GM21515 (cell line): ENCODE measurements at regions not wholly inside any gene's neighbourhood (a gene's known extent, or its start where the extent isn't known, plus 50 kb on each side); places are given as distances from the start of the nearest gene placed in this dataset.
"Not testable (repeated sequence)": the region's sequence is repeated elsewhere in the genome, so short reads cannot be mapped to it uniquely, and the experiment has no call there.

Source experiments
- ATAC-seq: cut with Tn5 transposase; IDR thresholded peaks from one replicate; pipeline ENCODE4 v1.9.1; 2021; ENCODE audit not compliant: unreplicated experiment

DNA sequence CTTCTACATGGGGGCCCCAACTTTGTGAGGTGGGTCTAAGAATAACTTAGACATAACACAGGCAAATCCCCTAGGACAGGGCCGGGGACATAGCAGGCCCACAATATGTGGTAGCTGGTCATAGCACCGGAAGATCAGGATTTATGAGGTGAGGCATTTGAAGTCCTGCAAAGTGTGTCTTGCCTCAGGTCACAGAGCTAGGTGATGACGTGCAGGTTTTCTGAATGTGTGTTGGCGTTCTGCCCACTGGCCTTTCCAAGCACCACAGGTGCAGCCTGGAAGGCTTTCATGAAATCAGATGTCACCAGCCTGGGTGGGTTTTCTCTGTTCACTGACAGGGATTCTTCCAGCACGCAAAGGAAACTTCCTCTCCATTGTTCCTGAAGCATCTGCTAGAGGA is 119.1 kb downstream of the LRATD1 start:
- ATAC-seq, result no peak

DNA sequence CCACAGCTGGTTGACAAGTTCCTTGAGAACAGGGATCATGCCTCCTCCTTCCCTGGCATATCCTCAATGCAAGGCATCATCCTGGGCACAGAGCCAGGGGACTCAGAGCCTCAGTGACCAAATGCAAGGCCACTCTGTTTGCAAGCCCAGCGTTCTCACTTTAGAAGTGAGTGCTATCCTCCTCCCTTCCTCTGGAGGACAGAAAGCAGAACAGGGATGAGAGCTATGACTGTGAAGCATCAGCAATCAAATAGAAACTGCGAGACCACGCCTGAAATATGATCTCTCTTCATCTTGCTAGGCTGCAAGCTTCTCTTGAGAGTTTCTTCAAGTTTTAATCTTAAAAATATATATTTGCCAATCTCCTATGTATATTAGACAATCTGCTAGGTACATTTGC is 119.8 kb downstream of the LRATD1 start:
- ATAC-seq, result no peak

DNA sequence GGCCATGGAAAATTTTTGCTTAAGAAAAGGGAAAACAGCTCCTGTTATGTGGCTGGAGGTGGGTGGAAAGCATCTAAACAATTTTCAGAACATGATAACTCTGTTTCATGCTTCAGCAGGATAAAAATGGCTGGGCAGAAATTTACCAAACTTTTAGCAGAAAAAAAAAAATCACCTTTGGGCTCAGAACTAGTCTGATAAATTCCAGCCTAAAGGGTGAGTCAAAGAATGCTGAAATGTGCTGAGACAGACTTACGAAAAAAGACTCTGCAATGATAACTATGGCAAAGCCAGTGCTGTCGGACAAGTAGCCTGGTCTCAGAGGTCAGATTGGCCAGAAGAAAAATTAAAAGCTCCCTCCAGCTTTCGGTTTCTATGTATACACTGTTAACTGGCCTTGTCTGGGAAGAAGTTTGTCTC is 123.6 kb downstream of the LRATD1 start:
- ATAC-seq, result no peak

DNA sequence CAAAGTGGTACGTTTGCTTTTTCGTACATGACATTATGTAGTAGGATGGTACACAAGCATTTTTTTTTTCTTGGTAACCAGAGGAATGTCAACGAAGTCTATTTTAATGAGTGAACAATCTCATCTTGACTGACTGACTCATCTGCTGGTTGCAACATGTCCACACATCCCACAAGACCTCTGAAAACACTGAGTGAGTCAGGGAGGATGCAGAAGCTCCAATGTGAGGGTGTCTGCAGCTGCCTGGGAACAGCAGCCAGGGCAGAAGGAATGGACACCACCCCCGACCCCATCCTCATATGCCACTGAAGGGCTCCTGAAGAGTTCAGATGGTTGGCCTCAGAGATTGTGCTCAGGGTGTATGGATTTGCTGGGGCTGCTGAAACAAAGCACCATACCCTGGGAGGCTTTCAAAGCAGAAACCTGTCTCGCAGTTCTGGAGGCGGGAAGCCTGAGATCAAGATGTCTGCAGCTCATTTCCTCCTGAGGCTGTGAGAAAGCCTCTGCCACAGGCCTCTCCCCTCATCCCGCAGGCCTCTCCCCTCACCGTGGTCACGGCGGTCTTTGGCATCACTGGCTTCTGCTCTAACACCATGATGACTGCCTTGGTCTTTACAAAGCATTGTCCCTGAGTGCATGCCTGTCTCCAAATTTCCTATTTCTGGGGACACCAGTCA is 124.6 kb downstream of the LRATD1 start:
- no peak for ATAC-seq

DNA sequence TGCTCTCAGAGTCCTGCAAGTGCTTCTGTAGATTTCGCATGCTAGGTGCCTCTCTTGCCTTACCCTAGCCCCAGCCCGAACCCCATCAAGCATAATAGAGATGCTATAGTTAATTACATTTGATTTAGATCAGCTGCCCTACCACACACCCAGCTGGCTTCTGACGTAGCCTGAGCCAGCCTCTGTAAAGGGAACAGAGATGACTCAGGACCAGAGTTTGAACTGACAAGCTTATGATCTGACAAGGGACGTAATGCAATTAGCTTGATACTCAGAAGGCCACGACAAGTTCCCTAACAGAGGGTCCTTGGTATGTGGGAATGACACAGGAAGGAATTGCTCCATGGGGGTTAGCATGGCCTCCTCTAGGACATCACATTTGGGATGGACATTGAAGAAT is 126.6 kb downstream of the LRATD1 start:
- ATAC-seq, result no peak

DNA sequence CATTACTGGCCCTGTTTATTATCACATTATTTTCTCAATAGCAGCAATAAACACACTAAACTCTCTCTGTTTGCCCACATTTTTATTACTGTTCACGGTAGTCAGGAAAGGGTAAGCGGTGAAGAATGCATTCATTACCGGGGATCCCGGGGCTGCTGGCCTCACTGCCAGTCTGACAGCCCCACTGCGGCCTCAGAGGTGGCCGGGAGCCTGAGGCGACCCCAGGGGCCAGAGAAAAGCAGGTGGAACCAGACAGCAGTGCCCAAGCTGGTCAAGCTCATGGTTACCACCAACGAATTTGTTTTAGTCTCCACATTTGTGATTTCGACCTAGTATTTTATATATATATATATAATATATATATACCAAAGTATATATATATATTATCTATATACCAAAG is 127.7 kb downstream of the LRATD1 start:
- ATAC-seq, result no peak

DNA sequence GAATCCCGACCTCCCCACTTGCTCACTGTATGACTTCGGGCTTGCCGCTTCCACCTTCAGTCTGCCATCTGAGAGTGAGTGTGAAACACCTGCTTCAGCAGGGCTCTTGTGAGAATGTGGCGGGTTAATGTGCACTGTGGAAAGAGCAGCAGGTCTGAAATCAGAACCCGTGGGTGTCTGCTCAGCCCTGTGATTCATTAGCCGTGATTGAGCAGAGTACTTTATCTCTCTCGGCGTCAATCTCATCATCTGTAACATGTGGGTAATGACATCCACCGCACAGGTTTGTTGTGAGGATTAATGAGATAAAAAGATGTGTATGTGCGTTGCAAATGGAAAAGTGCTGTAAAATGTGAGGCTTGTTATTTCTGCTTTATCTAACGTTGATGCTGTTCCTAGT is 128.6 kb downstream of the LRATD1 start:
- no peak for ATAC-seq

DNA sequence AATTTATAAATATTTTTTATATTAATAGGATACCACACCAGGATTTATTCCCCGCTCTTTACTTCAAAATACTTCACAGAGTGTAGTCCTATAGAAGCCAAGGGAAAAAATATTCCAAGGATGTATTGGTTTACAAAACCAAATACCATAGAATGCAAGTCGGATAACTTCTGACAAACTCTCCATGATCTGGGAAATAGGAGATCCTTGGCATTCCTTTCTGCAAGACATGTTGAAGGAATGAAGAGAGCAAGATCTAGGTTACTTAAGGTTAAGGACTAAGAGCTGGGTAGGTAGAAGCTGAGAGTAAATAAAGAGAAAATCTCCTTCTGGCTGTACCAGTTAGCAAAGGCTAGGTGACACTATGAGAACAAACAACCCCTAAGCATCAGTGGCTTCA is 141.2 kb downstream of the LRATD1 start:
- no peak for ATAC-seq

DNA sequence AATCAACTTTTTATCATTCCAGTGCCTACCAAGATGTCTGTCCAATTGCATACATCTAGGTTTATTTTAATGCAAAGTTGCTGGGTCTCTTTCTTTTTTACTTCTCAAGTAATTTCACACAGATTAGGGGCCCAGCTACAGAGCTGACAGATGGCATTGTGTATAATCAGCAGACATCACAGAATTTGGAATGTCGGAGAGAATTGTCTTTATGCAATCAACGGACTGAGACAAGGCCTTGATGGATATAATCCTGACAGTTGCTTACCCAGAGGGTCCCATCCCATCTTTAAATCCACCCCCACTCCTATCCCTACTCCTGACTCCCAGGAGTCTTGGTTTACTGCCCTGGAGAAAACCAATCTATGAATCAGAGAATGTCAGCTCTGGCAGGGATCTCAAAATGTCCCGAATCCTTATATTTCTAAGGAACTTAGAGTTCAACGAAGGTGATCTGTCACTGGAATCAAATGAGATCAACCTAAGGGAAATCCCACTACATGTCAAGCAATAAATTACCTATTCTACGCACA is 142.0 kb downstream of the LRATD1 start:
- ATAC-seq, result no peak

DNA sequence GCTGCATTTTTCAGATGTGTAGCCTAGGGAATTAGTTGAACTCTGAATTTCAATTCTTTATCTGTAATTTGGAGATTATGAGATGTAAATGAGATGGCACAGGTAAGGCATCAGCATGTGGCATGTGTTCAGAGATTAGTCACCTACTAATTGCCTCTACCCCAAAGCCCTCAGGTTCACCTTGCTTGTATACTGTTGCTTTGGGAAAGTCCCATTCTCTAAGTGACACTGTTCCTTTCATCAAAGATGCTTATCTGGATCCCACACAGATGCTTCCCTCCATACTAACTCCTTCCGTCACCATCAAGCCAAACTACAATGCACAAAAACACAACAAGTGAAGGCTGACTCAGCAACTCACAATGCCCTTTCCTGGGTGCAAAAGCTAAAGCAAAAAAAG is 143.7 kb downstream of the LRATD1 start:
- ATAC-seq, result no peak

DNA sequence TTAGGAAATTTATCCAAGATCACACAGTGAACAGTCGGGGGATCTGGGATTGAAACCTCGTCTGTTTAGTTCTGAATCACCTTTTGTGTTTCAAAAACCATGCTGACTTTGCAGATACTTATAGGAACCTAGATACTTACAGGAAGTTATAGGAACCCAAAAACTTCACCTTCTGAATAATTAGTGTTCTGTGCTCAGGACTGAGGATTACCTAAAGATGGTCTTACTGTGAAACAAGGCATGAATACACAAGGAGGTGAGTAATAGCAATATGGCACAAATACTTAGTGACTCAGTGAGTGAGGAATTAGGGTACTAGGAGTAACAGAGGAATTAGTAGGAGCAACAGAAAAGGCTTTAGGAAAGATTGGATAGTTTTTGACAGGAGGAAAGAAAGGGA is 145.5 kb downstream of the LRATD1 start:
- ATAC-seq, result no peak

DNA sequence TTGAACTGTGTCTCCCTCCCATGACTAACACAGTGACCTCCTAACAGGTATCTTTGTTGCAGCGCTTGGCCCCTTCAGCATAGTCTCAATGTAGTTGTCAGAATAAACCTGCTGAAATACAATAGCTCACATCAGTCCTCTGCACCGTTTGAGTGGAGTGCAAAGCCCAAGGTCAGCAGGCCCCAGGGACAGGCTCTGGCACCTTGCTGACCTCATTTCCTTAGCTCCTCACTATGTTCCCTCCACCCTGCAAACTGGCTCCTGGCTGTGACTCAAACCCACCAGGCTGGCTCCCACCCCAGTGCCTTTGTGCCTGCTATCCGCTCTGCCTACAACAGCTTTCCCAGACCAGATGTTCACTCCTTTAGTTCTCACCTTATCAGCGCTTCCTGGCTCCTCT is 146.7 kb downstream of the LRATD1 start:
- no peak for ATAC-seq

DNA sequence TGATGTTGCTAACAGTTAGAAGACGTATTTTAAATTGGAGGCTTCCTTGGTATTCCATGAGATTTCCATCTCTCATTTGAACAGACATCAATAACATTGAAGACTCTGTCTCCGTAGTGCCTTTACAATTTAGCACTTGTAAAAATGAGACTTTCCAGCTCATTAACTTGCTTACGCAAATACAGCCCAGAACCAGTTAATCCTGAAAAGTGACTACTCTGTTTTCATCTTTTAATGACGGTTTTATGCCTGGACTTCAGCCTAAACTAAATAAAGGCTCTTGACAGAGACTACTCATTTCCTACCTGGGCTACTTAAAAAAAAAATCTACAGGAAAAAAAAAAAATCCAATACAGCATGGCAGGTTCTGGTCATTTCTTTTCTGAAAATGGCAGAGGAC is 148.6 kb downstream of the LRATD1 start:
- no peak for ATAC-seq

DNA sequence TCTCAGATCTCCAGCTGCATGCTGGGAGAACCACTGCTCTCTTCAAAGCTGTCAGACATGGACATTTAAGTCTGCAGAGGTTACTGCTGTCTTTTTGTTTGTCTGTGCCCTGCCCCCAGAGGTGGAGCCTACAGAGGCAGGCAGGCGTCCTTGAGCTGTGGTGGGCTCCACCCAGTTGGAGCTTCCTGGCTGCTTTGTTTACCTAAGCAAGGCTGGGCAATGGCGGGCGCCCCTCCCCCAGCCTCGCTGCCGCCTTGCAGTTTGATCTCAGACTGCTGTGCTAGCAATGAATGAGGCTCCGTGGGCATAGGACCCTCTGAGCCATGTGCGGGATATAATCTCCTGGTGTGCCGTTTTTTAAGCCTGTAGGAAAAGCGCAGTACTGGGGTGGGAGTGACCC is 156.3 kb downstream of the LRATD1 start:
- not testable (repeated sequence) for ATAC-seq

DNA sequence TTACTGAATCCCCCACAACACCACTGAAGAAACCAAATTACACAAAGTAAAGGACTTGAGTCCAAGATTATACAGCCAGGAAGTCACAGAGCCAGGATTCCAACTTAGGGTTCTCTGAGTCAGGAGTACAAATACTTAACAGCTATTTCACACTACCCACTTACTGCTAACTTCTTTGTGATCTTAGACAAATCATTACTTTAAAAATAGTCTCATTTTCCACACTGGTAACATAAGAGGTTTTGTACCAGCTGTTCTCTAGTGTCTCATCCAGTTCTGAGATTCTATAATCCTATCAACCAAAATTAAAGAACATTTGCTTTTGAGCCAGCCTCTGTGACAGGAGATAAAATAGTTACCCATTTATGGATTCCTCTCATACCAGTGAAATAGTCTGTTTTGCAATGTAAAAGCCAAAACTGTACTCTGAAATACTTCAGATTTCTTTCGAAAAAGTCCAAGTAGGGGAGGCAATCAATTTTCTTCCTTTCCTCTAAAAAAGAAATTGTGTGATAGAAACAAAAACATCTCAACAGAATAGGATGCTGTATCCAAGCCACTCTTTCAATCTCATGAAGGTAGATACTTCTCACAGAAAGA is 157.6 kb downstream of the LRATD1 start:
- ATAC-seq, result no peak

DNA sequence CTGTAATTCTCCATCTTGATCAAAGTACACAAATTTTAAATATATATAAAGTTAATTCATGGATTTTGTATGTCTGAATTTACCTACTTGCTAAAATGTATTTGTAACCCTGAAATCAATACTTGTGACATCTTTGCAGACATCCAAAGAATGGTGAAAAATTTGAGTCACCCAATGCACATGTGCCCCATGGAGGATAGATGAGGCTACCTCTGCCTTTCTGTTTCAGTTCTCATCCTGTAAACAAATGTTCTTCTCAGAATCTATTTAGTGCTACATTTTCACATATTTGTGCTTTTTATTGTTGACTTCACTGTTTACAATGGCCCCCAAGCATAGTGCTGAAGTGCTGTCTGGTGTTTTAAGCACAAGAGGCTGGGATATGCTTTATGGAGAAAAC is 171.5 kb downstream of the LRATD1 start:
- ATAC-seq, result no peak

DNA sequence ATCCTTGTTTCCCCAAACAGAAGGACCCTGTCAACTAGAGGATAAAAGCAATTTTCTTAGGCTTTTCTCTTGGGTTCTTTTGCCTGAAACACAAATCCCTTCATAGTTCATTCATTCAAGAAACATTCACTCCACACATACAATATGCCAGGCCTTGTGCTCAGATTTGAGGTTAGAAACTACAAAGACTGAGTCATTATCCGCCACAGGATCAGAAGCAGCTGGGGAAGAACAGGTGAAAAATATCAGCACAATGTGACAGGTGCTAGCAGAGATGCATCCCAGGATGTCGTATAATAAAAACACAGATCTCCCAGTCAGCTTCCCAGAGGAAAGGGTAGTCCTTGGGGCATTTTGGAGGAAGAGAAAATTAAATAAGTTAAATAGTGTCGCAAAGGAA is 172.4 kb downstream of the LRATD1 start:
- ATAC-seq, result no peak

DNA sequence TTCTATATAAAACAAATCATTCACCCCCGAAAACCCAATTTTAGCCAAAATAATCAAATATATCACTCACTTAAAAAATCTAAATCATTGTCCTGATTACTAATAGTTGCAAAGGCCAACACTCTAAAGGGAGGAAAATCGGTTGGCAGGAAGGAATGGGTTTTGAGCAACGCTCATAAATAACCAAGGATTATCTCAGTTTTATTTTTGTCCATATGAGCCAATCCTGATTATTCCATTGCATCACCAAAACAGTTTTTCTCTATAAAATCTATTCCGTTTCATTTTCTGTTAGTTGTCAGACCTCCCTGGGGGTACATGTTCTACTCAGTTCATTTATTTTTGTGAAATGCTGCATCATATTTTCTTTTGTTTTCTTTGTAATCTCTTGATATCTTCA is 174.1 kb downstream of the LRATD1 start:
- no peak for ATAC-seq

DNA sequence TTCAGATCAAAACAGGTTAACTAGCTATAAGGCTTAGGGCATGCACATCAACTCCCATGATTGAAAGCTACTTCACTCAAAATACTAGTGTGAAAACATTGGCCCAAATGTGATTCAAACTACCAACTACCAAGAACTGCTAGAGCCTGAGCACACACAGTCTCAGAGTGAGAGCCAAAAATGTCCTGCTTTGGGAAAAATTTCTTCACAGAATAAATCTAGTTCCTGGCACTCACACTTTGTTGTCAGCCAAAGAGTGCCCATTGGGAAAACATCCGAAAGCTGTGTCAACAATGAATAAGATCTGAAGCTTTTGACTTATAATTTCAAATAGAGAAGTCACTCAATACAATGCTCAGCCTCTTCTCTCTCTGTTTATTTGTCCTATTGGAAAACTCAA is 182.7 kb downstream of the LRATD1 start:
- no peak for ATAC-seq

DNA sequence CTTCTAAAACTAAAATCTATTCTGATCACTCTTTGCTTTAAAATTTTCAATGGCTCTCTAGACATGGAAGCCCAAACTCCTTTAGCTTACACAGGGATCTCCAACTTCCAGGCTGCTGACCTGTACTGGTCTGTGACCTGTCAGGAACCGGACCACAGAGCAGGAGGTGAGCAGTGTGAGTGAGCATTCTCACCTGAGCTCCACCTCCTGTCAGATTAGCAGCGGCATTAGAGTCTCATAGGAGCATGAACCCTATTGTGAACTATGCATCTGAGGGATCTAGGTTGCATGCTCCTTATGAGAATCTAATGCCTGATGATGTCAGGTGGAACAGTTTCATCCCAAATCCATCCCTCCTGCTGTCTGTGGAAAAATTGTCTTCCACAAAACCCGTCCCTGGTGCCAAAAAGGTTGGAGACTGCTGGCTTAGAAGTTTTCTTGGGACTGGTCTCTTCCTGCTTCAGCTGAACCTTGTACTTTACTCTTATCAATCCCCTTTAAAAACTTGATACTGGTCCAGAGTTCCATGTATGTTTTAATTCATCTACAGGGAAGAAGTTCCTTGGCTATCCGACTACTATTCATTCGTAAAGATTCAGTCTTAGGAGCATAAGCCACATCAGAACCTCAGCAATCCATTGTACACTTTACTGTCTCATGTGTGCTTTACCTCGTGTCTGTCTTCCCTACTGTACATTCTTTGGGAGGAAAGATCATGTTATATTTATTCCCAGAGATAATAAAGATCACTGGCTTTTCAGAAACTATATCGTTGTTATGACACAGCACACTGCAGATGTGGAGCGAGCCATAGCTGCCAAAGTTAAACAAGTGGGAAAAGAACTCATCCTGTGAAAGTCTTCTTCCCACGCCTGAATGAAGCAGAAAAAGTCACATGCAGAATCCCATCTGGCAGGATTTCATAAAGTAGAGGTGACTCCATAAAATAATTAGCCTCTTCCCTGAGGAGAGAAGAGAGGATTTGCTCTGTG is 183.8 kb downstream of the LRATD1 start:
- ATAC-seq, result no peak

DNA sequence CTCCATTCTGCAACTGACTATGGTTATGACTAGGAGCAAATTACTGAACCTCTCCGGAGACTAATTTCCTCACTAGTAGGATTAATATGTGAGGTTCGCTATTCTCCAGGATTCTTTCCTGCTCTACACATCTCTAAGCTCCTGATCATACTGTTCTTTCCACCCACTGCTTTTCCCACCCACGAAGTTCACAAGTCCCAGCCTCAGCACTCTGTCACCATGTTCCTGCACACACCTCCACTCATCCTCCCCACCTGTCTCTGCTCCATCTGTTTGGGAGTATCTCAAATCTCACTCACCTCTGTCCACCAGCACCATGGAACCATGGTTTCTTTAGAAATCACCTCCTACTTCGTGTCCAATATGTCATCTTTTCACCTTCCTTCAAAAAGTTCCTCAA is 185.3 kb downstream of the LRATD1 start:
- ATAC-seq, result no peak

DNA sequence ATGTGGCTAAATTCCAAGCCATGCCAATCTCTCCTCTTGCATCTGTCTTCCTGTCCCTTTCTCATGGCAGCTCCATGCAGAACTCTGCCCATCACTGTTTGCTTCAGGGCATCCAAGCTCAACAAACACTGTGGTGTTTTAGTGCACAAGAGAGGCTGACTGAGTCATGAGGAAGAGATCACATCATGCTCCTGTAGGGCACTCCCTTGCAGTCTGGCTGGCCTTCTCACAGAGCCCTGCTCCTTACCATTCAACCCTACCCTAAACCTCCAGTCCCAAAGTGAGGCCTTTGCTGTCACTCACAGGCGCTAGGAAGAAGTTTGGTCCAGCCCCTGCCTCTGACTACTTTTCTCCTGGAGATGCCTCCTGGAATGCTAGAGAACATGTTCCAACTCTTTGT is 194.0 kb downstream of the LRATD1 start:
- no peak for ATAC-seq
